ENCODE measurements at regions not wholly inside any gene's neighbourhood (a gene's known extent, or its start where the extent isn't known, plus 50 kb on each side); places are given as distances from the start of the nearest gene placed in this dataset.
"Not testable (repeated sequence)": the region's sequence is repeated elsewhere in the genome, so short reads cannot be mapped to it uniquely, and the experiment has no call there.

DNA sequence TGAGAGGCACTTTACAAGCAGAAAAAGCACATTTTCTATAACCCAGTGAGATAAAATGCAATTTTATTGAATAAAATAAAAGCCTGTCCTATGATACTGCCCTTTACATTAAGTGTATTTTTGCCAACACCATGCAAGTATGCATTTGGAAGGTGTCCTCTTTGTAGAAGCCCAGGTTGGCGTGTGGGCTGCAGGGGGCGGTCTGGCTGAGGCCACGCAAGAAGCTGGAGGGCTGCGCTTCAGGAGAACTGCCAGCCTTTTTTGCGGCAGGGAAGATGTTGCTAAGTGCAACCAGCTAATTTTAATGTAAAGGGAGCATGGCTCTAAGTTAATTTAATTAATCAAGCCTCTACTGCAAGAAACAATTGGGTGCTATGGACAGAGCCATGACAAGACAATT, 562.8 kb upstream of the SALL3 start:
- no peak for DNase-seq (ENCODE audit: low read depth)

DNA sequence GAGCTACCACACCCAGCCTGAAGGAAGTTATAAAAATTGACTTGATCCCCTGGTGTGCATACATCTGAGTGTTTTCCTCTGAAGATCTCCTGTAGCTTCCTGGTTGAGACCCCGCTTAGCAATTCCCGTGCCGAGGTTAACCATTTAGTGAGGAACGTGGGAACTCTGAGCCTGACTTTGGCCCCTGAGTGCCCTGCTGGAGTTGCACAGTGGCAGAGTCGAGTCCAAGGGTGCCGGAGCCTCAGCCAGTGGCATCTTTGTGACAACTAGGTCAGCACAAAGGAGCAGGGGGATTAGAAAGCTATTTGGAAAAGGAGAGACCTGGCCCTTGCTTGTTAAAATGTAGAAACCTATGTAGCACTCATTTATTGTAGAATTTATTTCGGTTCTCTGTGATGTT, 561.2 kb upstream of the SALL3 start:
- no peak for DNase-seq (ENCODE audit: low read depth)

DNA sequence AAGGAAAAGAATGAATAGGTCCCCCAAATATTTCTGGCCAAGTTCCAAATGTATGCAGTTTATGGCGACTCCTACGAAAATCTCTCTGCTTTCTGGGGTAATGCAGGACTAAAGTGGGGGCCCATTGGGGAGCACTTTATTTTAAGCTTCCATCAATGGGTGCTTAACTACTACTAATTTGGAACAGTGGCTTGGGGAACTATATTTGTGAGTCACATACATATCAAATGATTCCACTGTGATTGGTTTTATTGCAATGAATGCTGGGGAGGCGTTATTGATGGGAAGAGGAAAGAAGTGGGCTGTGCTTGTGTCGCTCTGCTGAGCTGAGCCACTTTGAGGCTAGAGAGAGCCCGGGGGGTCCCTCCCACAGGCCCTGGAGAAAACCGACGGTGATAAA, 560.4 kb upstream of the SALL3 start:
- DNase-seq (ENCODE audit: low read depth), result no peak

DNA sequence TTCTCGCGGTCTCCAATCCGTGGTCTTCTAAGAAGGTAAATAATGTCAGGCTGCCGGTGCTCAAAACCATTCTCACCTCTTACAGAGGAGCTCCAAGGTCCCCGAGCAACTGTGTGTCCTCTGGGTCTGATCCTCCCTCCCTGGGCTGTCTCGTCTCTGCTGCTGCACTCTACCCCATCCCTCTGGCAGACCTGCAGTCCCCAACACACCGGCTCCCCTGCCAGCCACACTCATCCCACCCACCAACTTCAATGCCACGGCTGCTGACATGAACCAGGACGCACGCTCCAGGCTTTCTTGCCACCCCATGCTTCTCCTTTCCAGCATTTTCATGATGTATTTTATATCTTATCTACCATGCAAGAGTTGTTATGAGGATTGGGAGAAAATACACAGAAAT, 559.5 kb upstream of the SALL3 start:
- DNase-seq (ENCODE audit: low read depth), result no peak

DNA sequence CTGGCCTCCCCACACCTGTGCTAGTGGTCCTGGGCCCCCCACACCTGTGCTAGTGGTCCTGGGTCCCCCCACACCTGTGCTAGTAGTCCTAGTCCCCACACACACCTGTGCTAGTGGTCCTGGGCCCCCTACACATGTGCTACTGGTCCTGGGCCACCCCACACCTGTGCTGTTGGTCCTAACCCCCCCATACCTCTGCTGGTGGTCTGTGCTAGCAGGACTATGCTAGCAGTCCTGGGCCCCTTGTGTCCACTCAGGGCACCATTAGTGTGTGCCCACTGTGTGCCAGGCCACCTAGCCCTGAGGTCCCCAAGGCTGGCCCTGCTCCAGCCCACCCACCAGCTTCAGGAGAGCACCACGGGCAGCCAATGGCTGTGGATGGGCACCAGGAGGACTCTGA, 558.2 kb upstream of the SALL3 start:
- no peak for DNase-seq (ENCODE audit: low read depth)

DNA sequence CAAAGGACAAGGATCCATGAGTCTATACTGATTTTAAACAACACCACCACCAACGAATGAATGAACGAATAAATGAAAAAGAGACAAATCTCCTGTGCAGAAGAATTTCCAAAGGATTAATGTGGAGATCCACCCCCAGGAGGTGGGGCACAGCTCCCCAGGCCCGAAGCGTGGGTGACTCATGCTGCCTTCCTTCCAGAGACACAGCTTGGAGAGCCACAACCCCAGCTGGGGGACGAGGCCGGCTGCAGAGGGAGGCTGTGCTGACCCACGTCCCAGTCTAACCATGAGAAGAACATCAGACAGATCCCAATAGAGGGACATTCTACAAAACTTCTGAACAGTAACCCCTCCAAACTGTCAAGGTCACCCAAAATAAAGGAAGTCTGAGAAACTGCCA, 557.3 kb upstream of the SALL3 start:
- DNase-seq (ENCODE audit: low read depth), result no peak

DNA sequence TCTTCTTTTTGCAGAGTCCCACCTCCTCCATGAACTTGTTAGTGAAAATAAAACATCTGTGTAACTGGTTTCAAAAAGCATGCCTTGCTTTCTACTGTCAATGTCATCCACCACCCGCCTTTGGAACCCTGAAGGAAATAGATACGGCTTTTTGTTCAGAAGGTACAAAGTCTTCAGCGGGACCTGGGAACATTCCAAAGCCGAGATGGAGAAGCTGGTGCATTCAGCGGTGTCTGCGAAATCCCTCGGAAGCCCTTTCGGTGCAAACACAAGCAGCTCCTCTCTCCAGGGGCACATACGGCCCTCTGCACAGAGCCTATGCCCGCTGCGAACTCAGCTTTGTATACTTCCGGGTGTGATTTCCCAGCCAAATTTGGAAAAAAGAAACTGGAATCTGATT, 555.8 kb upstream of the SALL3 start:
- DNase-seq (ENCODE audit: low read depth), result no peak

DNA sequence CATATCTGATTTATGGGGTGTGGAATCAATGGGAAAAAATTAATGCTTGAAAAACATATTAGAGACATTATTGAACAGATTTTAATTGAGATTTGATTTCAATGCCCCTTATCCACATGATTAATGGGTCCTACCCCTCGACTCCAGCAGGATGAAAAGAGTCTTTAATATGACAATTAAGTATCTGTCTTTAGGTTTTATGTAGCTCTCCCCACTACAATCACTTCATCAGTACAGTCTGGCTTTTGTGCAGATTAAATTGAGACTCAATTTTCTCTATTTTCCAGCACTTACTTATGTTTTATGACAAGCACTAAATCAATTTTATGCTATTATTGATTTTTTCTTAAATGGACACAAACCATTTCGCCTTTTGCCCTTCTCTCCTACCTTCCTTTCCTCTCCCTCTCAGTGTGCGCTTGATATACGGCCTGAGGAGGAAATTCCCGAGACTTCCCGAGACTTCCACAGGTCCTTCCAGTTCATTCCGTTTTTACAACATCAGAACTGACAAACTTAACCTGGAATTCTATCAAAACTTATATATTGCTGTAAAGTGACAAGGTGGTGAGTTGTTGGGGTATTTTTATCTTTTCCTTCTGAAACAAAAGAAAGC, 555.1 kb upstream of the SALL3 start:
- no peak for DNase-seq (ENCODE audit: low read depth)

DNA sequence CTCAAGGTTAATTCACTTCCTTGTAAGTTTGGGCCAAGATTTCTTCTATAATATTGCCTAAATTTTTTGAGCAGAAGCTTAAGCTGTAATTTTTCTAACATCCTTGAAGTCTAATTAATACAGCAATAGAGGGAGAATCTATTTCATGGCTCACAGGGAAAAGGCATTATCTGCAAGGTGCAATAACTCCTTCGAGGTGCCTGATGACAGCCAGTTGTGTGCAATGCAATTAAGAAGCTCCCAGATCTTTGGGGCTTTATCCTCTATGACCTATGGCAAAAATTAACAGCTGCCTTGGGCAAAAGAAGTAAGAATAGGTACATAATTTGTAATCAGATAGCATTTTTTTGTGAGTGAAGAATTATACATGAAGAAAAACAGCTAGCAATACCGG, 554.6 kb upstream of the SALL3 start:
- no peak for DNase-seq (ENCODE audit: low read depth)

DNA sequence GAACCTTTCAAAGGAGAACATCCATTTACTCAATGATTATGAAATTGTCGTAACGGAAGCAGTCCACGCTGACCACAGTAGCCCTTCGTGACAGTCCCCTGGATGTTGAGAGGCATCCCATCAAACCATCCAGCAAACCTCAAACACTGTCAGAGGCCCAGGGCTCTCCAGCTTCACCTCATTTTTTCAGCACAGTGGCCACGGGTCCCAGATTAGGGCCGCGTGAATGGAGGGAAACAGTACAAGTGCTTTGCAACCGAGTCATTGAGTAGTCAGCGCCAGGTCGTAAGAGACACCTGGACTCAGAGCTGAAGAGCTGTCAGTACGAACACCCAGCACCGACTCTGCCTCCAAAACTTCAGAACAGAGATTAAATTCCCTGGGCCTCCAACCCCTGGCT, 552.5 kb upstream of the SALL3 start:
- DNase-seq (ENCODE audit: low read depth), result no peak

DNA sequence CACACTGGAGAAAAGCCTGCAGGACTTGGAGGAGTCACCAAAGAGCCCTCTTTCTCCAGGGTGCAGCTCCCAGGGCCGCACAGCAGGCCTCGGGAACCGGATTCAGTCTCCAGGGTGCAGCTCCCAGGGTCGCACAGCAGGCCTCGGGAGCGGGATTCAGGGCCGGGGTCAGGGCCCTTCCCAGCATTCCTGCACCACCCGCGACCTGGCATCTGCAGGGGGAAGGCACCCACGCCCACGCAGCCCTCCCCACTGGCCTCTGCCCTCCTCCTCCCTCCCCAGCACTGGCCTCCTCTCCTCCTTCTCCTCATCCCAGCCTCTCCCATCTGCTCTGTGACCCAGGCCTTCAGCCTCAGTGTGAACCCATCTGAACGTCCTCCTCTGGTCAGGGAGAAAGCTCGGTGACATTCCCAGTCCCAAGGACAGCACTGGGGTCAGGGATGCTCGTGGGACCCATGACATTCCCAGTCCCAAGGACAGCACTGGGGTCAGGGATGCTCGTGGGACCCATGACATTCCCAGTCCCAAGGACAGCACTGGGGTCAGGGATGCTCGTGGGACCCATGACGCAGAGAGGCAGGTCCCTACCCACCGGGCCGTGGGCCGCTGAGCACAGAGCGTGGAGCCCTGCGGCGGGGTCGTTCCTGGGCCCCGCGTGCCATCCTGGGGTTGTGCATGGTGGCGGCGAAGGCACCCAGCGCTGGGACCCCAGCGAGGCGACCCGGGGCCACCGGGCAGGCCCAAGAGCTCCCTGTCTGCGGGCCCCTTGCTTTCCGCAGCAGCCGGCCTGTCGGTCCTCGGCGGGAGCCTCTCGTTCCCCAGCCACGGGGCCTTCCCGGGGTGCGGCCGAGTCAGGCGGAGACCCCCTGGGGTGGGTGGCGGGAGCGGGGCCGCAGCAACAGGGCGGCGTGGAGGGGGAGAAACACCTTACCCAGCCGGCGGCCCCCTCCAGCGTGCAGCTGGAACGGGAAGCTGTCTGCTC, 550.2 kb upstream of the SALL3 start:
- no peak for DNase-seq (ENCODE audit: low read depth)

DNA sequence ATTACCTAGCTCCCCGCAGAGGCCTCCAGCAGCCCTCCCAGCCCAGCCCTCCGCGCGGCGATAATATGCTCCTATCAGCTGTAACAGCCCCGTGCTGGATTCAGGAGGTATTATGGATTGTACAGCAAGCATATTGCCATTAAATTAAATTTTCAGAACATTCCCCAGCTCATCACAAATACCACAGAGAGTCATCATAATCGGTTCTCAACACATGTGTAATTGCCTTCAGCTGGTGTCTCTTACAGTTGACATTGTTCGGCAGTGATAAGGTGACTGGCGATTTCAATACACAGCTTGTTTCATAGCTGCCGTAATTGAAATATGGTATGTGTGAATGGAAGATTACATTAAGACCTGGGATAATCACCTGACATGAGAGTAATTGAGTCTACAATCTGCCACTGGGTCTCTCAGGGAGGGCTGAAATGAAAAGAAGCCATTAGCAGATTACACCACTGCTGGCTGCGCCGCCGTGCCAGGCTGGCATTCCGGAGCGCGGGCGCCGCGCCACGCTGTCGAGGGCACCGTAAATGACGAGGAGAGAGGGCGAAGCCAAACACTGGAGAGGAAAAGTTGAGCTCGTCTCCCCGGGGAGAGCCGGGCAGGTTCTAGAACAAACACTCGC, 549.4 kb upstream of the SALL3 start:
- no peak for DNase-seq (ENCODE audit: low read depth)

DNA sequence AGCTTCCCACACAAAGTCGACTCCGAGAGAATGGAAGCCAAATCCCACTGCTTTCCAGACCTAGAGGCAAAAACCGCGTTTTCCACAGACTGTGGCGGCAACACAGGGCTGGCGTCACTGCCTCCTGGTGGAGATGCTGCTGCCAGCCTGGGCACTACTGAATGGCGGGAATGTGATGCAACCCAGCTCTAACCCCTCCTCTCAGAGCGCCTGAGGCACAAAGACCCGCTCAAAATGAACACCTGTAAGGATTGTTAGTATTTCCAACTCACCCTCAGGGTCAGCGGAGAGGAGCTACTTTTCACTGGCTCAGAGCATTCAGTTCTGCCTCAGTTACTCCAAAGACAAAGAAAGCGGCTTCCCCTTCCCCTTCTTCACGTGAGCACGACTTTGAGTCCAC, 548.0 kb upstream of the SALL3 start:
- no peak for DNase-seq (ENCODE audit: low read depth)

DNA sequence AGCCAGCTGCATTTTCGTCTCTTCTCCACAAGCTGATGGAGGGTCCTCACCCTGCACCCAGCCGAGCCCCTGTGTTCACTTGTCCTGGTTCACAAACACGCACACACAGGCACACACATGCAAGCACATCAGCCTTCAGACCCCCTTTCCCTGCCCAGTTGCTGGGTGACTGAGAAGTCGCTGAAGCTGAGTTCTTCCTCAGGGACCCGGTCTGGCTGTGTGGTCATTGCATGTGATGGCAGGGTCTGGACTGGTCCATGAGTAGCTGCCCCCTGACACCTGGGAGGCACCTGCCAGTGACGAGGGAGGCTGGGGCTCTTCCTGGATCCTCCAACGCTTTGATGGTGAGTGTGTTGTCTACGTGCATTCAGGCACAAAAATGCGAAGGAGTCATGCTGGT, 546.1 kb upstream of the SALL3 start:
- no peak for DNase-seq (ENCODE audit: low read depth)

DNA sequence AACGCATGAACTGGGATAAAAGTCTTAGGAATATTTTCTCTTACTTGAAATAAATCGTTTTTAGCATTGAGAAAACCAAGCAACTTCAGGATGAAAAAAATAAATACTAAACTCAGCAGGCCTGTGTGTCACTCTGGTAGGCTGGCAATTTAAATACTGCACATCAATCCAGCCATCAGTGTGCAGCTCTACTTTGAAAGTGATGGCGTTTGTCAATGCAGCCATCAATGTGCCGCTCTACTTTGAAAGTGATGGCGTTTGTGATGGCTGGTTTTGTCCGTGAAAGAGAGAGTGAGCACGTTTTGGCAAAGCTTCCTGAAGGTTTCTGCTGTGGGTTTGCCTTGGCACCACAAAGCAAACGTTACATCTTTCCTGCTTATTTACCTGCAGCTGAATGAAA, 543.5 kb upstream of the SALL3 start:
- DNase-seq (ENCODE audit: low read depth), result no peak

DNA sequence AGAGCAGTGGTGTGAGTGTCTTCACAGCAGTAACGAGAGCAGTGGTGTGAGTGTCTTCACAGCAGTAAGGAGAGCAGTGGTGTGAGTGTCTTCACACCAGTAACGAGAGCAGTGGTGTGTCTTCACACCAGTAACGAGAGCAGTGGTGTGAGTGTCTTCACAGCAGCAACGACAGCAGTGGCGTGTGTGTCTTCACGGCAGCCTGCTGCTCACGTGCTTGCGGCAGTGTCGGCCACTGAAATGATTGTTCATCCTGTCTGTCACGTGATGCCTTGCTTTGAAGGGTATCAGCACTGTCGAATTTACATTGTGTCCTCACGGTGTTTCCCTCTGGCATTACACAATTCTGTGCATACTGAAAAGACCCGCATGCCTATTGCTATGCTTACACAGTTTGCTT, 541.4 kb upstream of the SALL3 start:
- not testable (repeated sequence) for DNase-seq (ENCODE audit: low read depth)

DNA sequence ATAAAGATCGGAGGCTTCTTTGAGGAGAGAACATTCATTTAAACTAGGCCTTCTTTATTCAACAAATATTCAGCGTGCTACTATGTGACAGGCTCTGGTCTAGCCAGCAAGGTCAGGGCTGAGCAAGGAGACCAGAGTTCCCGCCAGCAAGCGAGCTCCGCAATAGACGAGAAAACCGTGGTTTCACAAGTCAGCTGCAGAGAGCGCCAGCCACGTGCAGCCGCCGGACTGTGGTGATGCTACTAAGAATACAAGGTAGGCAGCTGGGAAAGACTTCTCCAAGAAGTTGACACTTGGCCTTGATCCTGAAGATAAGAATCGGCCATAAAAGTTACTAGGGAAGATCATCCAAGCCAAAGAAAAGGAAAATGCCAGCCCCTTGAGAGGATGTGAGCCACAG, 533.7 kb upstream of the SALL3 start:
- DNase-seq (ENCODE audit: low read depth), result no peak

DNA sequence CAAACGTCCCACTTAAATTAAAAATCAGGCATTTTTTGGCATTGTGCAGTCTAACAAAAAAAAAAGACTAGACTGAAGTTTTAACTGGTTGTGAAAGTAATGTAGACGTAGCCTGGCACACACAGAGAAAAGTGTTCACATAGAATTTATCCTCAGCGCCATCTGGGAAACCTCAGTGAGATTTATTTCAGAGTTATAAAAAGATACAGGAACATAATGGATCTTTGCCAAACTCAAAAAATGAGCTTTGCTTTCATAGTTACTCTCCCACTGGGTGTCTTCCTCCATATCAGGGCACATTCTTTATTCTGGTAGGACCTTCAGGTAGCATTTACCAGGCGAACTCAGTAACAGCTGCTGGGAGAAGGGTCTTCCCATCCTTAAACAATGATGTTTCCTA, 532.4 kb upstream of the SALL3 start:
- no peak for DNase-seq (ENCODE audit: low read depth)

DNA sequence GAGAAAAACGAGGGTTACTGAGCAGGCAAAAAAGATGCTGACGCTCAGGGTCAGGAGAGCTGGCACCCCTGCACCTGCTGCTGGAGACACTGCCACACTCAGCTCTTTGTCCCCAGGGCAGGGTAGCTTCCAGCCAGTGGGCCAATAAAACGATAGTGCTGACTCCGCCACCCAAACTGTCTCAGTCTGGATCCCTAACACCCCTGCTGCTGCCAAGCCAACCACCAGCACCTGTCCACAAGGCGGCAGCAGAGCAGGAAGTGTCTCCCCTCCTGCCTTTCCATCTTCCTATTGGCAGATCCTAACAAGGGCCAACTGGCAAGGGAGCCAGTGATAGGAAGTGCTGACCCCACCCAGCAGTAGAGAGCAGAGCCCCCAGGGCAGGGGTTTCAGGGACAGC, 531.5 kb upstream of the SALL3 start:
- no peak for DNase-seq (ENCODE audit: low read depth)

DNA sequence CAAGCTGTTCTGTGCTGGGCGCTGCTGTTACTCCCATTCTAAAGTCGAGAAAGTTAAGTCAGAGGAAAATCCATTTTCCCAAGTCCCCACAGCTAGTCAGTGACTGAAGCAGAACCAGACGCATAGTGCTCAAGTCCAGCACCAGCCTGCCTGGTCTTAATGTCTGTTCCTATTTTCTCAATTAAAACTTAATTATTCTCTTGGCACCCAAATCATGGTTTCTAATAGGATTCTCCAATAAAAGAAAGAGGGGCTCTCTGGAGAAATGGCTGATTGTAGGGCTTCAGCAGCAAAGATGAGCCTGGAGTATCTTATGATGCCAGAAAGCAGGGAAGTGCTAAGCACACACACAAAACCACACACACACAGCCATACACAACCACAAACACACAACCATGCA, 531.0 kb upstream of the SALL3 start:
- DNase-seq (ENCODE audit: low read depth), result no peak

DNA sequence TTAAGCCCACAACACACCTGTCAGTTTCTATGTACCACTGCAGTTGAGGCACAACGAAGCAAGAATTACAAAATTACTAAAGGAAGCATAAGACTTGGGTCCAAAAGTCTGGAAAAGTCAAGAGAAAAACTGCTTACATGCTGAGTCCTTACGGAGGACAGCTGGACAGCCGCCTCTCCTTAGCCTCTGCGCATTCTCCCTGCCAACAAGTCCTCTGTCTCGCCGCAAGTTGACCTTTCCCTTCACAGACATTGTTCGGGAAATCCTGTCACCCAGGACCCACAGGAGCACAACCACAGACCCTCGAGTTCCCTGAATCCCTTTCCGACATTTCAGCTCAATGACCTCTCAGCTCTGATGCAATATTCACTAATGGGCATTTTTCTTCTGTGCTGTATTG, 525.4 kb upstream of the SALL3 start:
- DNase-seq (ENCODE audit: low read depth), result no peak

DNA sequence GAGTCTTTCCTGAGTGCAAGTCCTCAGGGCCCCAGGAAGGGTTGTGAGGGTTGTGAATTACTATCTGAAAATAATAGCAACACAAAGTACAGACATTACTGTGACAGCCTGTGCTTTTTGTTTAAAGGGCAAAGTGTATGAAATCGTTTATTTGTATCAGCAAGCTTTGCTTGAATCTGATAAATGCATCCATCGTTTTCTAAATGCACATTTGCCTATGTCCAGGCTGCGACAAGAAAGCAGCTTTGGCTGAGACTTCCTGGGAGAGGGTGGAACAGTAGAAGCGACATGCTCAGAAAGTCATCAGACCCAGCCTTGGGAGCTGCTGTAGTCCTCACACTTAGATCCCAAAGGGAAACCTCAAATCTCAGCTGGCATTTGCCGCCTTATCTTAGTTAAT, 524.2 kb upstream of the SALL3 start:
- DNase-seq (ENCODE audit: low read depth), result no peak

DNA sequence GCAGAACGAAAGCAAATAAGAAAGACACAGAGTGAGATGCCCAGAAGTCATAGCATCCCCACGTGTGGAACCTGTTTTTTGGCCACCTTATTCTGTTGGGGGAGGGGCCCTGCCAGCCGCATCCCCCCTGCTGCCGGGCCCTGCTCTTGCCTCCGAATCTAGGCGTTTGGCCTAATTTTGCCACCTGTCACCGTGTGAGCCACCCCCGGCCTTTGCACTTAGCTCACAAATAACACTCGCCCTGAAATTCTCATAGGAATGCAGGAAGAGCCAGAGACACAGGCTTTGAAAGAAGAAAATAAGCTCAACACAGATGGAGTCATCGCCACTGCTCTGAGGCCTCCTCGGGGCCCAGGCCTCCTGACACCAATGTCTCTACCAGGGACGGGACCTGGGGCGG, 522.6 kb upstream of the SALL3 start:
- no peak for DNase-seq (ENCODE audit: low read depth)

All from amniotic epithelial cell (primary cell).